ENCODE measurements at regions not wholly inside any gene's neighbourhood (a gene's known extent, or its start where the extent isn't known, plus 50 kb on each side); places are given as distances from the start of the nearest gene placed in this dataset.

- TF ChIP-seq, protein P1, sequence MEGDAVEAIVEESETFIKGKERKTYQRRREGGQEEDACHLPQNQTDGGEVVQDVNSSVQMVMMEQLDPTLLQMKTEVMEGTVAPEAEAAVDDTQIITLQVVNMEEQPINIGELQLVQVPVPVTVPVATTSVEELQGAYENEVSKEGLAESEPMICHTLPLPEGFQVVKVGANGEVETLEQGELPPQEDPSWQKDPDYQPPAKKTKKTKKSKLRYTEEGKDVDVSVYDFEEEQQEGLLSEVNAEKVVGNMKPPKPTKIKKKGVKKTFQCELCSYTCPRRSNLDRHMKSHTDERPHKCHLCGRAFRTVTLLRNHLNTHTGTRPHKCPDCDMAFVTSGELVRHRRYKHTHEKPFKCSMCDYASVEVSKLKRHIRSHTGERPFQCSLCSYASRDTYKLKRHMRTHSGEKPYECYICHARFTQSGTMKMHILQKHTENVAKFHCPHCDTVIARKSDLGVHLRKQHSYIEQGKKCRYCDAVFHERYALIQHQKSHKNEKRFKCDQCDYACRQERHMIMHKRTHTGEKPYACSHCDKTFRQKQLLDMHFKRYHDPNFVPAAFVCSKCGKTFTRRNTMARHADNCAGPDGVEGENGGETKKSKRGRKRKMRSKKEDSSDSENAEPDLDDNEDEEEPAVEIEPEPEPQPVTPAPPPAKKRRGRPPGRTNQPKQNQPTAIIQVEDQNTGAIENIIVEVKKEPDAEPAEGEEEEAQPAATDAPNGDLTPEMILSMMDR (IDR thresholded peaks at IDR 0.05) = peak; percentile 22
- TF ChIP-seq EZH2 (IDR thresholded peaks at IDR 0.05; ENCODE audit: borderline replicate concordance, insufficient read depth, low read depth, low read length, poor library complexity, severe bottlenecking) = no peak
Observed at GRCh38 chr17:73952480-73953205, 250.8 kb upstream of the RPL38 start.

Data from B cell (primary cell).